Prostate gland (tissue), 2 donors: ENCODE measurements at regions not wholly inside any gene's neighbourhood (a gene's known extent, or its start where the extent isn't known, plus 50 kb on each side); places are given as distances from the start of the nearest gene placed in this dataset.

Experiments
- POLR2A ChIP-seq: fragments of 450-650 bp; IDR thresholded peaks from one replicate; pipeline ENCODE4 v1.6.1; 2016; ENCODE audit warnings: antibody characterized with exemption, mild to moderate bottlenecking
- POLR2AphosphoS5 ChIP-seq: sonication (generic); formaldehyde crosslinking; IDR thresholded peaks from one replicate; pipeline ENCODE4 v1.6.1; 2017; ENCODE audit warnings: antibody characterized with exemption
- TF ChIP-seq, protein P1 (sequence below), 4 experiments: fragments of 200-600 bp in 2 of 4; fragments of 450-650 bp in 2 of 4; sonication (generic) in 2 of 4; IDR thresholded peaks; 1 replicate in 3 of 4; 2 replicates in 1 of 4; pipeline ENCODE4 v1.5.1; 2016 to 2019; ENCODE audit warnings: antibody characterized with exemption in 4 of 4, mild to moderate bottlenecking in 2 of 4, moderate library complexity in 2 of 4

DNA sequence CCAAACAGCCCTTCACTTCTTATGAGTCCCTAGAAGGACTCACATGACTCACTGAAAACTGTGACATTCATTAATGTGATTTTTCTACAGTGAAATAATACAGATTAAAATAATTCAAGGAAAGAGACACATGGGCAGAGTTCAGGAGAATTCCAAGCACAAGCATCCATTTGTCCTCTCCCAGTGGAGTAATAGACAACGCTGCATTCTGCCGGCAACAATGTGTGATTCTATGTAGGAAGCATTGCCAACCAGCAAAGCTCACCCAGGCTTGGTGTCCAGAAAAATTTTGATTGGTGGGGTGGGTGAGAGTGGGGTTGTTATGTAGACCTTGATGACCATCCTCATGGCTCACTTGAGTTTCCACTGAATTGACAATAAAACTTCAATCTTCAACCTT lies 123.9 kb downstream of the VPREB1 start:
- TF ChIP-seq POLR2A (no peak), POLR2AphosphoS5 (no peak)
- TF ChIP-seq, protein P1, sequence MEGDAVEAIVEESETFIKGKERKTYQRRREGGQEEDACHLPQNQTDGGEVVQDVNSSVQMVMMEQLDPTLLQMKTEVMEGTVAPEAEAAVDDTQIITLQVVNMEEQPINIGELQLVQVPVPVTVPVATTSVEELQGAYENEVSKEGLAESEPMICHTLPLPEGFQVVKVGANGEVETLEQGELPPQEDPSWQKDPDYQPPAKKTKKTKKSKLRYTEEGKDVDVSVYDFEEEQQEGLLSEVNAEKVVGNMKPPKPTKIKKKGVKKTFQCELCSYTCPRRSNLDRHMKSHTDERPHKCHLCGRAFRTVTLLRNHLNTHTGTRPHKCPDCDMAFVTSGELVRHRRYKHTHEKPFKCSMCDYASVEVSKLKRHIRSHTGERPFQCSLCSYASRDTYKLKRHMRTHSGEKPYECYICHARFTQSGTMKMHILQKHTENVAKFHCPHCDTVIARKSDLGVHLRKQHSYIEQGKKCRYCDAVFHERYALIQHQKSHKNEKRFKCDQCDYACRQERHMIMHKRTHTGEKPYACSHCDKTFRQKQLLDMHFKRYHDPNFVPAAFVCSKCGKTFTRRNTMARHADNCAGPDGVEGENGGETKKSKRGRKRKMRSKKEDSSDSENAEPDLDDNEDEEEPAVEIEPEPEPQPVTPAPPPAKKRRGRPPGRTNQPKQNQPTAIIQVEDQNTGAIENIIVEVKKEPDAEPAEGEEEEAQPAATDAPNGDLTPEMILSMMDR (IDR thresholded peaks at IDR 0.05): no peak
